GM12892 (cell line): ENCODE measurements at regions not wholly inside any gene's neighbourhood (a gene's known extent, or its start where the extent isn't known, plus 50 kb on each side); places are given as distances from the start of the nearest gene placed in this dataset.

ENCODE experiments used
- DNase-seq: peaks from one replicate; pipeline ENCODE4 v3.0.0; 2011; ENCODE audit not compliant: insufficient read length
- FAIRE-seq: peaks from 2 replicates; lab custom pipeline; 2011; peaks lifted over from hg19 to GRCh38; lab: Jason Lieb, UNC
- POLR2A ChIP-seq: IDR thresholded peaks from 2 replicates; pipeline ENCODE4 v1.6.1; 2011; ENCODE audit warnings: low read depth, low read length, control low read depth
- POLR2AphosphoS5 ChIP-seq: IDR thresholded peaks from 2 replicates; pipeline ENCODE4 v1.6.1; 2011; ENCODE audit warnings: low read depth, low read length, control low read depth
- TAF1 ChIP-seq: IDR thresholded peaks from 2 replicates; pipeline ENCODE4 v1.6.1; 2011; ENCODE audit warnings: low read depth, mild to moderate bottlenecking, control low read depth, low read length, borderline replicate concordance

DNA sequence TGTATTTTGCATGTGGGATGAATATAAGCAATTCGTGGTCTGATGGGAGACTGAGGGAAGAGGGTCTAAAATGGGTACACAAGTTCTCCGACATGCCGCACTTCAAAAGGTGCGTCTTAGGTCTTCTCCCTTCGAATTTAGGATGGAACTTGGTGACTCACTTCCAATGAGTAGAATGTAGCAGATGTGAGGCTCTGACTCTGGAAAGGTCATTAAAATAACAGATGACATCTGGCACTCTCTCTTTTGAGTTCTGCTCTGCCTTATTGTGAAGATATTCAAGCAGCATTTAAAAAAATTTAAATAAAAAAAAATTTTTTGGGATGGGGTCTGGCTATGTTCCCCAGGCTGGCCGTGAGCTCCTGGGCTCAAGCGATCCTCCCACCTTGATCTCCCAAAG lies 92.7 kb downstream of the TMEM100 start:
- FAIRE-seq (no peak), DNase-seq (no peak)
- no peak for TF ChIP-seq POLR2AphosphoS5
- no peak for TF ChIP-seq POLR2A
- no peak for TF ChIP-seq TAF1

DNA sequence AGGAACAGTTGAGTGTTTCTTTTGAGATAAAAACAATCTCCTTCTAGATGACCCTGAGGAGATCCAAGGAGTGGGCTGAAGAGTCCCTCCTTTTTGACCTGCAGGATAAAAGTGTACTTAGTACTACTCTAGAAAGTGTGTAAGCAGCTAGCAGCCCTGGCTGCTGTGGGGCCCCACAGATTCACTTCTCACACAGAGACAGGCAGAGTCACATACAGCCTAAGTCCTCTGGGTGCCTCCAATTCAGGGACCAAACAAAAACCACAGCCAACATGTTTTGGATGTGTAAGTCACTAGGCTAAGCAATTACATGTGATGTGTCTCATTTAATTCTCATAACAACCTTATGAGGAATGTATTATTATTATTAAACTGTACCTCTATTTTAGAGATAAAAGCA lies 97.1 kb downstream of the TMEM100 start:
- TF ChIP-seq POLR2AphosphoS5 (no peak), POLR2A (no peak), TAF1 (no peak)
- DNase-seq (no peak), FAIRE-seq (no peak)

DNA sequence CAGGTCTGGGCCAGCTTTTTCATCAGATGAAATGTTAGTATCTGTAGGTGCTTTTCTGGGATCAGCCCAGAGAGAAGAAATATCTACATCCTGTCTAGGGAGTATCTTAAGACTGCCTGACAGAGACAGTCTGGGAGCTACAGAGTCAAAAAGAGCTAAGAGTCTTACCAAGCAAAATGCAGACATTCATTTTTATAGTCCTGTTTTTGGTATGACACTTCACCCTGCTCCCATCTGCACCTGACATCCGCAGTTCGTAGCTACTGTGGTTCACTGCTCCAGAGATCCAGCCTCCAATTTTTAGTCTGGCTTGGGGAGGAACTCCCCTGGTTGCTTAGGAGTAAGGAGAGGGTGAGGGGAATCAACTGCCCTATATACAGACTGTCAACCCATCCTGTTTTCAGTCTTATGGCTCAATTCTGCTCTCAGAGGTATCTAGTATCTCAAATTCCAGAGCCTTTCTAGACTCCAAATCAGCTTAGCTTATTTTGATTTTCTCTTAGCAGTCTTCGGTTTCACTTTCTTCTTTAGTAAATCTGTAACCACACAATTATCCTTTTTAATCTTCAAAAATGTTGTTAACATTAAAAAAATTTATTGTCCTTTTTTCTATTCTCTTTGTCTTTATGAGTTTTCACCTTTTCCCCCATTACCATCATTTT lies 97.8 kb downstream of the TMEM100 start:
- DNase-seq (no peak), FAIRE-seq (peak; percentile 40)
- TF ChIP-seq TAF1 (no peak), POLR2AphosphoS5 (no peak), POLR2A (no peak)

DNA sequence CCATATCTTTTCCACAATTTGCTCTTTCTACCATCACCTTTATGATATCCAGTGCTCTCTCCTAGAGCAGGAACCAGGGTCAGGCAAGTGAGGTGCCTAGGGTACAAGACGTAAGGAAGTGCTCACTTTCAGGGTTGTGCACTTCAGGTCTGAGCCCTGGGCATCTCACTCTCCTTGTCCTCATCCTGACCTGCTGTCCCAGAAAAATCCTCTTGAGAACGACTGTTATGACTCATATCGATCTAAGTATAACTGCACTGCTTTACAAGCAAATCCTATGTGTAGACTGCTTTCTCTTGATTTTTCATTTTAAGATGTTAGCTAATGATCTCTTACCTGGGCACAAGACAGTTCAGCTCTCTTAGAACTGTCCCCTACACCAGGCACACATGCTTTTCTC lies 100.1 kb downstream of the TMEM100 start:
- DNase-seq, result no peak
- TF ChIP-seq TAF1, result no peak
- TF ChIP-seq POLR2A, result no peak
- no peak for TF ChIP-seq POLR2AphosphoS5
- FAIRE-seq, result no peak

DNA sequence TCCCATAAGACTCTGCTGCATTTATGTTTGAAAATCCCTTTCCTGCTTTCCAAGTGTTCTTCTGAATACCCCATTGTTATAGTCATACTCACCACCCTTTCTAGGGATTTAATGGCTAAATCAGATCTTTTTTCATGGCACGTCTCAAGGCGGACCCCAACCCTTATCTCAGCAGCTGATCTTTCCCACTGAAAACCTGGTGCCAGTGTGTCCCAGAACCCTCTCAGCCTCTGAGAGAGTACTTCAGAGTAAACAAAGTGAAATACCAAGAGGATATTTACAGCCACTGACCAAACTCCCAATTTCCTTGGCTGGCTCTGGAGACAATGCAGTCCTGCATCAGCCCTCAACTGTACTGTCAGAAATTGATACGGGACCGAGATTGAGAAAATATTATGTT lies 101.7 kb downstream of the TMEM100 start:
- FAIRE-seq (no peak), DNase-seq (no peak)
- TF ChIP-seq TAF1 (no peak), POLR2AphosphoS5 (no peak), POLR2A (no peak)

DNA sequence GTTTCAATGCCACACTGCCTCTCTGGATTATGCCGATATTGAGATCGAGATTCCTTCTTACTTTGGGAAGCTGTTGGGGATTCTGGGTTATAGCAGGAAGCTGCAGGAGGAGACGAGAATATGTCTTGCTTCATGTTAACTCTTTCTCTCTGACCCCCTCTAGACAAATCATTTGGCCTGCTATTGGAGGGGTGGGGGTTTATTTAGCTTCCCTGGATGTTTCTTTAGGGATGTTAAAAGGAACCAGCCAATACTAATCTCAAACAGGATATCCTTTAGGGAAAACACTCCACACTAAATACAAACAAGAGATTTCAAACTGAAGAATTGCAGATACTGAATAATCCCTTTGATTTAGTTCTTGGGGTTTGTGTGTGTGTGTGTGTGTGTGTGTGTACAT lies 102.6 kb downstream of the TMEM100 start:
- FAIRE-seq (no peak), DNase-seq (no peak)
- TF ChIP-seq POLR2A (no peak), TAF1 (no peak), POLR2AphosphoS5 (no peak)

DNA sequence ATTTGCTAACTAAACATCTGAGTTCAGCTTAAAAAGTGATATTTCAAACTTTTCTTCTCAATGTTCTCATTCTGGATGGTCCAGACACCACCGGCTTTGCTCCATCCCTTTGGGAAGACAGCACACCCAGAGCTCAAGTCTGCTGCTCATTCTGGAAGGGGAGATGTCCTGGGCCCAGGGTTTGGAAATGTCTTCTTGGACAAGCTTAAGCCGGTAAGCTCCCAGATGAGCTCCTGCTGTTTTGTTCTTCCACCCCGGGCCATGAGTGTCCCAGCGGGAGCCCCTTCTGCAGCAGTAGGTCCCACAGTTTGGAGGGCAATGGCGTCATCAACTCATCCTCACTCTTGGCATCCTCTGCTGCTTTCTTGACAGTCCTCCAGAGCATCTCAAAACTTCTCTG lies 105.2 kb downstream of the TMEM100 start:
- FAIRE-seq (no peak), DNase-seq (no peak)
- no peak for TF ChIP-seq POLR2A
- no peak for TF ChIP-seq TAF1
- TF ChIP-seq POLR2AphosphoS5, result no peak

DNA sequence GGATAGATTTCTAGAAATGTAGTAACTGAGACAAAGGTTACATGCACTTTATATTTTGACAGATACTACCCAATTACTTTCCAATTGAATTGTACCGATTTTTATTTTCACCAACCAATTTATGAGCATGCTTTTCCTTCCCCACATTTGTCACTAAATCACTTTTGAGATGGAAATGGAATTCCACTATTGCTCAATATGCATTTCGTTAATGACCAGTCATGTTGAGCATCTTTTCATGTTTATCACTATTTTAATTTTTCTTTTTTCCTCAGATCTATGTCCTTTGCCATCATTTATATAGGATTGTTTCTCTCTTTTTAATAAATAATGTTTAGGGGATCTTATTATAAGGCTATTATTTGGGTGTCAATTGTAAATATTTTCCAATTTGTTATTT lies 102.8 kb upstream of the SMIM36 start:
- DNase-seq (no peak), FAIRE-seq (no peak)
- TF ChIP-seq POLR2AphosphoS5, result no peak
- no peak for TF ChIP-seq POLR2A
- no peak for TF ChIP-seq TAF1

DNA sequence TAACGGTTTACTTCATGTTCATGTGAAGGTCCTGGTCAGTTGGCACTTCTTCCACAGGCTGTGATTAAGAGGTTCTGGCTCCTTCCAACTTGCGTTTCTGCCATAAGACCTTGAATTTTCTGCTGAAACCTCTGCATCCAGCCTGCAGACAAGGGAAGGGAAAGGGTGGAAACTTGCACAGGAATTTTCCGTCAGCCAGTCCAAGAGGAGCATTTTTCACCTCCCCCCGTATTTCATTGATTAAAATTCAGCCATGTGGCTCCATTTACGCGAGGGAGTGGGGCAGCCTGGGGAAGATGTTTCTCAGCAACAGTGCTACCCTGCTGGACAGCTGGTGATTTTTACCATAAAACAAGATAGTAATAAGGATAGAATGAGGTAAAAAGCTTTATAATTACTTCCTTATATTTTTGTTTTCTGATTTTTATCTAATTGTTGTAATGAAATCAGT lies 101.5 kb upstream of the SMIM36 start:
- DNase-seq, result no peak
- TF ChIP-seq TAF1, result no peak
- no peak for TF ChIP-seq POLR2AphosphoS5
- TF ChIP-seq POLR2A, result no peak
- no peak for FAIRE-seq

DNA sequence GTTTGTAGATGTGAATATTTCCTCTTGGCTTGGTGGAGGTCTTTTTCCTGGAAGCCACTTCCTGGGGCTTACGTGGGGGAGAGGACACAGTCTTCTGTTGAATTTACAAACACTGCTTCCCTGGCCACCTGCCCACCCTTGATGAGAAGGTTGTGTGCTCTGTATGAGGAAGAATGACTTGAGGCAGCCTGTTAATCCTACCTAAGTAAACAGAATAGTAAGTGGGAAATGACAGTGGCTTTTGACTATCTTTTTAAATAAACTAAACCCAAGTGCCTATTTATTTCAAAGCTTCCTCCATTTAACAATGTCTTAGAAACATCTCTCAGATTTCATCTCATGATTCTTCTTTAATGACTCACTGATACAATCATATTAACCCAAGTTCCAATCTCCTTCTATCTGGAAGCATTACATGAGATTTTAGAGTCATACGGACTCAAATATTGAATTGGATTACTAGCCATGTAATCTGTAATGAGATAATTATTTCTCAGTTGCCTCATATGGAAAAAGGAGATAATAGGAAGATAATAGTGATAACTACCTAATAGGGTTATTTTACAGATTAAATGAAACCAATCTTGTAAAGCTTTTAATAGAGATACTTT lies 96.6 kb upstream of the SMIM36 start:
- FAIRE-seq, result no peak
- DNase-seq, result no peak
- TF ChIP-seq POLR2AphosphoS5 (no peak), TAF1 (no peak), POLR2A (no peak)

DNA sequence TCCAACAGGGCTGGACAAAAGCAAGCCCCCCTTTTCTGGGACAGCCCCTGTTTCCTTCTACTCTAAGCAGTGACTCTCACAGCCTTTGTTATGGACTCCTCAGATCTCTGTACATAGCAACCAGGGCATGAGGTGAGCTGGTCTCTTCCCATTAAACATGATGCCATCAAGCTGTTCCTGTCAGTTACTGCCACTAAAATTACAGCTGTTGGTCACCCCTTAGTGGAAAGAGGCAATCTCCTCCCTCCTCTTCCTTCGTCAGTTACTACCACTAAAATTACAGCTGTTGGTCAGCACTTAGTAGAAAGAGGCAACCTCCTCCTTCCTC lies 95.2 kb upstream of the SMIM36 start:
- DNase-seq (no peak), FAIRE-seq (no peak)
- no peak for TF ChIP-seq POLR2A
- TF ChIP-seq POLR2AphosphoS5, result no peak
- TF ChIP-seq TAF1, result no peak

DNA sequence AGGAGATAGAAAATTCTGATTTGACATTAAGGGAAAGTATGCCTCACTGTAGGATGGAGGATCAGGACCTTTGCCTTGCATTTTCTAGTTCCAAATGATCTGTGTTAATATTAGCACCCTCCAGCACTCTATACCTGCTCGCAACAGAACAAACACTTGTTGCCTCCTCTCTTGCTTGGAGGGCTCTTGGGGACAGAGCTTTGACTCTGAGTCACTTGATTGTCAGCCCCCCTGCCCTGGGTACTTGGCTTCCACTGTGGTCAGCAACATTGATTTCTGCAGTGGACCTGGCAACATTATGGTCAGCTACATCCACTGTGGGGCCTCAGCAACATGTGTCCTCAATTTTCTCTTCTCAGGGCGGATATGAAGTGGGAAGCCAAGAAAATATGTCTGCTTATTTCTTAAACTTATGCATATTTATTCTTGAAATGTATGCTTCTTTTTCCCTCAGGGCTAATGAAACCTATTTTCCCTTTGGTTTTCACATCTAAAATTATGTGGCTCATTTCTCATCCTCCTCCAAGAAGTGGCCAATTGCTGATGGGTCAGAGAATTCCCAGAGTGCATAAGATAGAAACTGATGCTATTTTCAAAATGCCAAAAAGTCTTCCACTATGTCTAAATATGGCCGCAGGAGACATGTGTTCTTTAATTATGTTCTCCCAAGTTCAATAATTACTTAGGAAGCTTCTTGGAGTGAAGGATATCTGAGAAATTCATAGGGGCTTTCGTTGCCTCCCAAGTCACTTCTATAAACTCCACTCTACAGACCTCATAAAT lies 94.6 kb upstream of the SMIM36 start:
- DNase-seq (no peak), FAIRE-seq (no peak)

More for the DNA sequence above, 94.6 kb upstream of the SMIM36 start:
- TF ChIP-seq POLR2A (no peak), POLR2AphosphoS5 (no peak), TAF1 (no peak)
